H9 (cell line): ENCODE measurements at regions not wholly inside any gene's neighbourhood (a gene's known extent, or its start where the extent isn't known, plus 50 kb on each side); places are given as distances from the start of the nearest gene placed in this dataset.

Experiments used
- DNase-seq: peaks from one replicate; pipeline ENCODE4 v3.0.0-alpha.2; 2017
- H2AFZ ChIP-seq: one replicate; pipeline ENCODE4 v1.6.1; 2013; ENCODE audit warnings: mild to moderate bottlenecking, low read length, control low read depth, moderate library complexity
- H2AK5ac ChIP-seq: 2 replicates; pipeline ENCODE4 v1.6.1; 2013; ENCODE audit warnings: low read length, control low read depth, mixed read lengths; ENCODE audit not compliant: insufficient read length
- H2BK120ac ChIP-seq: one replicate; pipeline ENCODE4 v1.6.1; 2013; ENCODE audit warnings: low read depth, mild to moderate bottlenecking, low read length, control low read depth, inconsistent platforms; ENCODE audit not compliant: poor library complexity, severe bottlenecking
- H2BK12ac ChIP-seq: 2 replicates; pipeline ENCODE4 v1.6.1; 2013; ENCODE audit warnings: low read length, control low read depth, mixed read lengths, low read depth; ENCODE audit not compliant: insufficient read length
- H2BK15ac ChIP-seq: 2 replicates; pipeline ENCODE4 v1.6.1; 2013; ENCODE audit warnings: low read depth, low read length, control low read depth
- H2BK20ac ChIP-seq: one replicate; pipeline ENCODE4 v1.6.1; 2013; ENCODE audit warnings: low read depth, mild to moderate bottlenecking, low read length, control low read depth, inconsistent platforms; ENCODE audit not compliant: poor library complexity, severe bottlenecking
- H2BK5ac ChIP-seq: 2 replicates; pipeline ENCODE4 v1.6.1; 2013; ENCODE audit warnings: low read length, control low read depth, mixed read lengths; ENCODE audit not compliant: insufficient read length
- H3K14ac ChIP-seq: 2 replicates; pipeline ENCODE4 v1.6.1; 2013; ENCODE audit warnings: low read length, control low read depth; ENCODE audit not compliant: insufficient read depth
- H3K18ac ChIP-seq: 2 replicates; pipeline ENCODE4 v1.6.1; 2013; ENCODE audit warnings: low read depth, mild to moderate bottlenecking, mixed read lengths, low read length, control low read depth; ENCODE audit not compliant: insufficient read length
- H3K23ac ChIP-seq: 2 replicates; pipeline ENCODE4 v1.6.1; 2013; ENCODE audit warnings: low read length, control low read depth, mixed read lengths, low read depth; ENCODE audit not compliant: insufficient read length
- H3K23me2 ChIP-seq: 2 replicates; pipeline ENCODE4 v1.6.1; 2013; ENCODE audit warnings: low read depth, mild to moderate bottlenecking, mixed read lengths, low read length, control low read depth; ENCODE audit not compliant: insufficient read length, poor library complexity, severe bottlenecking
- H3K27ac ChIP-seq: 2 replicates; pipeline ENCODE4 v1.5.1; 2013; ENCODE audit warnings: low read length, control low read depth, mixed read lengths, low read depth; ENCODE audit not compliant: insufficient read length
- H3K27me3 ChIP-seq: 2 replicates; pipeline ENCODE4 v1.6.1; 2013; ENCODE audit warnings: low read length, control low read depth, inconsistent platforms; ENCODE audit not compliant: insufficient read depth
- H3K4ac ChIP-seq: 2 replicates; pipeline ENCODE4 v1.6.1; 2013; ENCODE audit warnings: low read depth, mild to moderate bottlenecking, control low read depth, inconsistent platforms, low read length, moderate library complexity
- H3K4me1 ChIP-seq: 2 replicates; pipeline ENCODE4 v1.6.1; 2013; ENCODE audit warnings: low read length, control low read depth, inconsistent platforms; ENCODE audit not compliant: insufficient read depth
- H3K4me2 ChIP-seq: 2 replicates; pipeline ENCODE4 v1.6.1; 2013; ENCODE audit warnings: low read length, control low read depth, mixed read lengths; ENCODE audit not compliant: insufficient read length, insufficient read depth
- H3K56ac ChIP-seq: 2 replicates; pipeline ENCODE4 v1.6.1; 2013; ENCODE audit warnings: low read depth, mild to moderate bottlenecking, mixed read lengths, low read length, control low read depth; ENCODE audit not compliant: insufficient read length
- H3K79me1 ChIP-seq: 2 replicates; pipeline ENCODE4 v1.6.1; 2013; ENCODE audit warnings: low read depth, mild to moderate bottlenecking, moderate library complexity, low read length, control low read depth, inconsistent platforms; ENCODE audit not compliant: insufficient read depth, poor library complexity, severe bottlenecking
- H3K79me2 ChIP-seq: 2 replicates; pipeline ENCODE4 v1.6.1; 2013; ENCODE audit warnings: low read length, control low read depth, inconsistent platforms; ENCODE audit not compliant: insufficient read depth
- H3K9ac ChIP-seq: 2 replicates; pipeline ENCODE4 v1.6.1; 2013; ENCODE audit warnings: low read length, control low read depth, mixed read lengths; ENCODE audit not compliant: insufficient read length; ENCODE audit errors: extremely low read depth
- H3K9me3 ChIP-seq: one replicate; pipeline ENCODE4 v1.6.1; 2013; ENCODE audit warnings: low read depth, low read length, inconsistent platforms; ENCODE audit not compliant: control insufficient read depth
- H3T11ph ChIP-seq: one replicate; pipeline ENCODE4 v1.6.1; 2013; ENCODE audit warnings: mild to moderate bottlenecking, low read length, control low read depth, inconsistent platforms
- H4K20me1 ChIP-seq: one replicate; pipeline ENCODE4 v1.6.1; 2013; ENCODE audit not compliant: control insufficient read depth, insufficient read length, insufficient read depth
- H4K5ac ChIP-seq: 2 replicates; pipeline ENCODE4 v1.6.1; 2013; ENCODE audit warnings: low read depth, mild to moderate bottlenecking, mixed read lengths, low read length, control low read depth; ENCODE audit not compliant: insufficient read length
- H4K8ac ChIP-seq: replicated peaks from 2 replicates; pipeline ENCODE4 v1.6.1; 2013; ENCODE audit warnings: low read length, control low read depth, mixed read lengths, low read depth; ENCODE audit not compliant: insufficient read length
- H4K91ac ChIP-seq: 2 replicates; pipeline ENCODE4 v1.6.1; 2013; ENCODE audit warnings: low read depth, mild to moderate bottlenecking, moderate library complexity, mixed read lengths, low read length, control low read depth; ENCODE audit not compliant: insufficient read length
- H3K27ac Mint-ChIP-seq, 3 experiments: 2 replicates in 2 of 3; 3 replicates in 1 of 3; pipeline ENCODE4 v1.8.0; 2020 to 2021; ENCODE audit warnings: mixed read lengths in 3 of 3, mild to moderate bottlenecking in 1 of 3, moderate library complexity in 1 of 3
- H3K27me3 Mint-ChIP-seq: 2 replicates; pipeline ENCODE4 v1.8.0; 2021; ENCODE audit warnings: low read depth, mild to moderate bottlenecking, moderate library complexity, mixed read lengths
- H3K36me3 Mint-ChIP-seq, 3 experiments: 2 replicates in 2 of 3; 3 replicates in 1 of 3; pipeline ENCODE4 v1.8.0; 2020 to 2021; ENCODE audit warnings: low read depth in 3 of 3, mixed read lengths in 3 of 3; ENCODE audit not compliant: insufficient read depth in 1 of 3
- H3K4me1 Mint-ChIP-seq, 2 experiments: 2 replicates each; pipeline ENCODE4 v1.8.0; 2020; ENCODE audit warnings: mixed read lengths in 2 of 2
- H3K4me3 Mint-ChIP-seq, 2 experiments: 2 replicates in 1 of 2; 3 replicates in 1 of 2; pipeline ENCODE4 v1.8.0; 2020 to 2021; ENCODE audit warnings: mild to moderate bottlenecking in 2 of 2, mixed read lengths in 2 of 2, moderate library complexity in 1 of 2
- H3K9me3 Mint-ChIP-seq, 2 experiments: 2 replicates in 1 of 2; 3 replicates in 1 of 2; pipeline ENCODE4 v1.8.0; 2020; ENCODE audit warnings: mild to moderate bottlenecking in 2 of 2, mixed read lengths in 2 of 2, moderate library complexity in 1 of 2
- WGBS: extraction: QIAGEN DNeasy Blood & Tissue Kit; methylation state at CpG from one replicate; pipeline ENCODE4 v1.1.7; 2013; ENCODE audit warnings: missing lambda C conversion rate, low lambda C conversion rate, mixed read lengths; ENCODE audit not compliant: insufficient read length; ENCODE audit errors: extremely low coverage; 5-methylcytosine and 5-hydroxymethylcytosine counted together
- TF ChIP-seq, protein P1 (sequence below): fragments of 200-600 bp; sonication (generic); conservative IDR thresholded peaks from 3 replicates; pipeline ENCODE4 v1.8.0; 2021; ENCODE audit warnings: antibody characterized with exemption, mild to moderate bottlenecking

GRCh38 chr10:76786504-76787072 is 851.0 kb downstream of the KCNMA1 start:
- Histone ChIP-seq H3K4ac (no peak overlapping the region), H3K18ac (no peak overlapping the region), H3K23me2 (no peaks in the 10 kb centered on the region), H3K79me1 (no peaks in the 10 kb centered on the region), H3K9ac (no peak overlapping the region), H4K8ac (no peak overlapping the region), H2BK5ac (no peak overlapping the region), H2AFZ (no peak overlapping the region), H3K14ac (no peak overlapping the region), H2AK5ac (no peak overlapping the region), H4K5ac (no peak overlapping the region), H2BK20ac (no peak overlapping the region), H3T11ph (no peak overlapping the region), H2BK15ac (no peak overlapping the region), H3K4me1 (no peaks in the 10 kb centered on the region), H4K20me1 (no peaks in the 10 kb centered on the region), H4K91ac (no peak overlapping the region), H3K9me3 (no peaks in the 10 kb centered on the region), H3K4me2 (no peak overlapping the region), H3K56ac (no peak overlapping the region), H2BK12ac (no peak overlapping the region), H3K27ac (no peak overlapping the region), H3K23ac (no peak overlapping the region), H3K79me2 (no peaks in the 10 kb centered on the region), H3K27me3 (no peaks in the 10 kb centered on the region), H2BK120ac (no peak overlapping the region)
- Mint-ChIP-seq H3K4me1 (peaks cover 0 to 5% of the 10 kb centered on the region in 2 experiments; a peak in 2 of 4 replicates), H3K9me3 (peaks cover 21% of the 10 kb centered on the region in 2 experiments), H3K27ac (no peak overlapping the region), H3K27me3 (no peaks in the 10 kb centered on the region; the same call in 1 of the 2 replicates), H3K36me3 (peaks cover 13 to 37% (median 19%) of the 10 kb centered on the region in 3 experiments), H3K4me3 (no peak overlapping the region)
- TF ChIP-seq, protein P1, sequence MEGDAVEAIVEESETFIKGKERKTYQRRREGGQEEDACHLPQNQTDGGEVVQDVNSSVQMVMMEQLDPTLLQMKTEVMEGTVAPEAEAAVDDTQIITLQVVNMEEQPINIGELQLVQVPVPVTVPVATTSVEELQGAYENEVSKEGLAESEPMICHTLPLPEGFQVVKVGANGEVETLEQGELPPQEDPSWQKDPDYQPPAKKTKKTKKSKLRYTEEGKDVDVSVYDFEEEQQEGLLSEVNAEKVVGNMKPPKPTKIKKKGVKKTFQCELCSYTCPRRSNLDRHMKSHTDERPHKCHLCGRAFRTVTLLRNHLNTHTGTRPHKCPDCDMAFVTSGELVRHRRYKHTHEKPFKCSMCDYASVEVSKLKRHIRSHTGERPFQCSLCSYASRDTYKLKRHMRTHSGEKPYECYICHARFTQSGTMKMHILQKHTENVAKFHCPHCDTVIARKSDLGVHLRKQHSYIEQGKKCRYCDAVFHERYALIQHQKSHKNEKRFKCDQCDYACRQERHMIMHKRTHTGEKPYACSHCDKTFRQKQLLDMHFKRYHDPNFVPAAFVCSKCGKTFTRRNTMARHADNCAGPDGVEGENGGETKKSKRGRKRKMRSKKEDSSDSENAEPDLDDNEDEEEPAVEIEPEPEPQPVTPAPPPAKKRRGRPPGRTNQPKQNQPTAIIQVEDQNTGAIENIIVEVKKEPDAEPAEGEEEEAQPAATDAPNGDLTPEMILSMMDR: no peak
- DNase-seq: no peak
- WGBS: no CpG with 5 or more reads among the region's 4 CpGs
